A204.1 (cell line): ENCODE measurements at regions not wholly inside any gene's neighbourhood (a gene's known extent, or its start where the extent isn't known, plus 50 kb on each side); places are given as distances from the start of the nearest gene placed in this dataset.

Experiments
- FAIRE-seq: peaks from 2 replicates; lab custom pipeline; 2012; peaks lifted over from hg19 to GRCh38; lab: Jason Lieb, UNC

- FAIRE-seq = no peak
These were observed 117.2 kb upstream of the FLRT2 start for GRCh38 chr14:85412756-85413155.

- FAIRE-seq = no peak
These were observed 116.0 kb upstream of the FLRT2 start for GRCh38 chr14:85413836-85414526.

- no peak for FAIRE-seq
These were observed 114.8 kb upstream of the FLRT2 start for GRCh38 chr14:85415015-85415712.

GRCh38 chr14:85416771-85417170, 113.2 kb upstream of the FLRT2 start:
- no peak for FAIRE-seq

- no peak for FAIRE-seq
These were observed 112.5 kb upstream of the FLRT2 start for GRCh38 chr14:85417396-85417795.

GRCh38 chr14:85418721-85419120, 111.2 kb upstream of the FLRT2 start:
- no peak for FAIRE-seq

- FAIRE-seq = no peak
These were observed 109.7 kb upstream of the FLRT2 start for GRCh38 chr14:85420278-85420677.

GRCh38 chr14:85420707-85421106, 109.2 kb upstream of the FLRT2 start:
- FAIRE-seq = no peak

GRCh38 chr14:85421186-85421877, 108.6 kb upstream of the FLRT2 start:
- no peak for FAIRE-seq

GRCh38 chr14:85423889-85424288, 106.1 kb upstream of the FLRT2 start:
- no peak for FAIRE-seq

- no peak for FAIRE-seq
These were observed 104.4 kb upstream of the FLRT2 start for GRCh38 chr14:85425507-85425906.

- FAIRE-seq = no peak
These were observed 103.6 kb upstream of the FLRT2 start for GRCh38 chr14:85426068-85426935.

- FAIRE-seq = no peak
These were observed 101.0 kb upstream of the FLRT2 start for GRCh38 chr14:85428926-85429325.

GRCh38 chr14:85437148-85437547, 92.8 kb upstream of the FLRT2 start:
- FAIRE-seq = no peak

- FAIRE-seq = no peak
These were observed 91.9 kb upstream of the FLRT2 start for GRCh38 chr14:85438001-85438400.

GRCh38 chr14:85438481-85438942, 91.4 kb upstream of the FLRT2 start:
- FAIRE-seq = no peak

GRCh38 chr14:85439696-85440328, 90.1 kb upstream of the FLRT2 start:
- no peak for FAIRE-seq

- no peak for FAIRE-seq
These were observed 87.9 kb upstream of the FLRT2 start for GRCh38 chr14:85441909-85442643.

GRCh38 chr14:85442996-85443395, 86.9 kb upstream of the FLRT2 start:
- no peak for FAIRE-seq

GRCh38 chr14:85444635-85445034, 85.3 kb upstream of the FLRT2 start:
- FAIRE-seq = no peak

- no peak for FAIRE-seq
These were observed 84.7 kb upstream of the FLRT2 start for GRCh38 chr14:85445151-85445795.
